HG03135 (cell line): ENCODE measurements at regions not wholly inside any gene's neighbourhood (a gene's known extent, or its start where the extent isn't known, plus 50 kb on each side); places are given as distances from the start of the nearest gene placed in this dataset.
"Not testable (repeated sequence)": the region's sequence is repeated elsewhere in the genome, so short reads cannot be mapped to it uniquely, and the experiment has no call there.

ENCODE experiments used
- ATAC-seq: cut with Tn5 transposase; IDR thresholded peaks from one replicate; pipeline ENCODE4 v1.9.1; 2021; ENCODE audit warnings: mild to moderate bottlenecking, moderate library complexity; ENCODE audit not compliant: unreplicated experiment

DNA sequence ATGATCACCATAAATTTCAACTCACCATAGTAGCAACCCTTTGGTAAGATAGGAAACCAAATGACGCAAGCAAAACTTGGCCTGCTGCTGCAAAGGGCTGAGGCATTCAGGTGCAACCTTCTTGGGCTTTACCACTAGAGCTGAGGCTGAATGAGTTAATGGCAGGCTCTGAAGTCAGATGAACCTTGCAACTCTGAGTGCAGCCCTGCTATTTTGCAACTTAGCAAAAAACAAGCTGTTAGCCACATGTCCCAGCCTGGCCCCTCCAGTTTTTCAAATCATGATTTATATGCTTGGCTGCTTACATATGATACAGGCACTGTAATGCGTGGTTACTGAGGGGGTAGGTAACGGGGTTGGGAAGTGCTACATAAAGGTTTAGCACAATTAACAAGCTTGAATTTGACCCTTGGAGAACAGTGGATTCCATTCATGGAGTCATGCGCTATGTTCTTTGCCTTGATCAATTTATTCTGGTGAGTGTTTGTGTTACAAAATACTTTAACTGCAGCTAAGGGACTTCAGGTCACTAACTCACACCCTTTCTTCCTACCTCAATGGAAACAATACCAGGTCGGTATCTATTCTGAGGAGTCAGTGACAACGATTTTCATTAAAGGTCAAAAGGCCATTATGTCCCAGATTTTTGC is 80.5 kb upstream of the PPARGC1A start:
- no peak for ATAC-seq

DNA sequence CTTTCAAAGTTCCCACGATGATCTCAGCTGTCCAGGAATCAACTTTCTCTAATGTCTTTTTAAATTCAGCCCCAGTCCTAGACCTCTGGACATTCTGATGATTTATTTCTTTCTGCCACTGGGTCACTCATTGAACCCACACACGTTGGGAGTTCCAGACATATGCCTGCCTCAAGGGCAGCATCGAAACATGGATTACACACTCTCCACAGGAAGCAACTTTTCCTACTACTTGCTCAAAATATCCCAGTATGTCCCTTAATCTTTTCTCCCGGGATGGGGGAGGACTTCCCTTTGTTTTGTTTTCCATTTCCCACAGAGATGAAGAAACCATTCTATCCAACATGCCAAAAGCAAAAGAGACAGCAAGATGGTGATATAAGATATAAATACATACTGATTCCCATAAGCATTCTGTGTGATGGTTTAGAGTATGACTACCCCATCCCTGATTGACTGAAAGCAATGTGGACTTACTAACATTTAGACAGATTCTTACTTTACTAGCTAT is 79.8 kb upstream of the PPARGC1A start:
- no peak for ATAC-seq

DNA sequence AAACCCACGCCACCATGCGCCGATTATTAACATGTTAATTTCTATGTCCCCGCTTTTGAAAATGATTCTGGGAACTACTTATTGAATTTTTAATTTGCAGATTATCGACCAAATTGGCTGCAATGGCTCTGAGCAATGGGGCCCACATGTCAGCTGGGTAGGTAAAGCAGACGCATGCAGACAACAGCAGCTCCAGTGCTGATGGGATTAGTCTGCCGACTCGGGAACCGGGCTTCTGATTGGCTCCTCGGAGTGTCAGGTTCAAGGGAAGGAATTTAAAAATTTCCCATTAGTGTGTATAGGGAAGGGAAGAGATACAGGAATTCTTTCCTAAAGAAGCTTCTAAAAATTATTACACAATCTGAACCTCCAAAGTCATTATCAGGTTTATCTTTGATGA is 77.4 kb upstream of the PPARGC1A start:
- ATAC-seq, result no peak

DNA sequence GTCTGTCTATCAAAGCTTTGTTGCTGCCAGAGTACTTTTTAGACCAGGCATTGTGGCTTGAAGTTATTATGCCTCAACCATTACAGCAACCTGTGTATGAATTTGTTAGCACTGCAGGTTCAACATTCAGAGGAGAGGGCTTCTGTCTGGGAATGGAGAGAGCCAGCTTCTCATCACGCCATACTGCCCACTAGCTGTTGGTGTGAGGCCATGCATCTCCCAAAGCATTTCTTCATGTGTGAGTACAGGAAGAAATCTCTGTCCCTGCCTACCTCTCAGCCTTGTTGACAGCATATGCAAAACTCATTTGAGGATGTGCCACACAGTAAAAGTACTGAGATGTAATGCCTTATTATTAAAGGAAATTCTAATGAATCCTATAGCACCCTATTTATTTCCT is 76.9 kb upstream of the PPARGC1A start:
- ATAC-seq, result no peak

DNA sequence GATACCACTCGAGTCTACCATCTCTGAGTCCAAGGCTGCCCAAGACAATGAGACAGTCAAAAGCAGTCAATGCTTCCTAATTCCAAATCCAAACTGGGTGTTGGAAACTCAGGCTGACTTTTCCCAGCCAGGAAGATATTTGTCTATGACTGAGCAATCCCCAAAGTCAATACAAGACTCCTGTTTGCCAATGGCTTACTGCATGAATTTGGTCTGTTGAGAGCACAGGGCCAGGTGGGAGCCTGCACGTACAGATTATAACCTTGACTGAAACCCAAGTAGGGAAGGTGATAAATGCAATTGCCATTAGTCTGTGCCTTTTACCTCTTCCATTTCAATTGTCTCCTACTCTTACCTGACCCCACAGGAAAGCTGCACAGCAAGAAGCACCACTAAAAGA is 72.6 kb upstream of the PPARGC1A start:
- no peak for ATAC-seq

DNA sequence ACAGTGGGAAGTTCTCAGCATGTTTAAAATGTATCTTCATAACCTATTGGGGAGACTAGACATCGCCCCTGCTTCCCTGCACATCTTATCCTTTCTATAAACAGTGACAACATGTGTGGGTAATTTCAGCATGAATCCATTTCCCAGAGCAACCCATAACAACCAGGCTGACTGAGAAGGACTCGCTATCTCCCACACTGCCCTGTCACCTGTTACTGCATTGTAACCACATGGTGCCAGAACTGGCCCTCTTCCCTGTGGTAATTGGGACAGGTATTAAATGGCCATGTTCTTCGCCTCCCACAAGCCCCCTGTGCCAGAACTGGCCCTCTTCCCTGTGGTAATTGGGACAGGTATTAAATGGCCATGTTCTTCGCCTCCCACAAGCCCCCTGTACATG is 71.5 kb upstream of the PPARGC1A start:
- not testable (repeated sequence) for ATAC-seq

GRCh38 chr4:23959396-23960148 is 69.7 kb upstream of the PPARGC1A start:
- no peak for ATAC-seq

GRCh38 chr4:23958749-23959148 is 68.9 kb upstream of the PPARGC1A start:
- no peak for ATAC-seq

- ATAC-seq, result no peak
Measured at GRCh38 chr4:23957465-23957864, 67.6 kb upstream of the PPARGC1A start.

DNA sequence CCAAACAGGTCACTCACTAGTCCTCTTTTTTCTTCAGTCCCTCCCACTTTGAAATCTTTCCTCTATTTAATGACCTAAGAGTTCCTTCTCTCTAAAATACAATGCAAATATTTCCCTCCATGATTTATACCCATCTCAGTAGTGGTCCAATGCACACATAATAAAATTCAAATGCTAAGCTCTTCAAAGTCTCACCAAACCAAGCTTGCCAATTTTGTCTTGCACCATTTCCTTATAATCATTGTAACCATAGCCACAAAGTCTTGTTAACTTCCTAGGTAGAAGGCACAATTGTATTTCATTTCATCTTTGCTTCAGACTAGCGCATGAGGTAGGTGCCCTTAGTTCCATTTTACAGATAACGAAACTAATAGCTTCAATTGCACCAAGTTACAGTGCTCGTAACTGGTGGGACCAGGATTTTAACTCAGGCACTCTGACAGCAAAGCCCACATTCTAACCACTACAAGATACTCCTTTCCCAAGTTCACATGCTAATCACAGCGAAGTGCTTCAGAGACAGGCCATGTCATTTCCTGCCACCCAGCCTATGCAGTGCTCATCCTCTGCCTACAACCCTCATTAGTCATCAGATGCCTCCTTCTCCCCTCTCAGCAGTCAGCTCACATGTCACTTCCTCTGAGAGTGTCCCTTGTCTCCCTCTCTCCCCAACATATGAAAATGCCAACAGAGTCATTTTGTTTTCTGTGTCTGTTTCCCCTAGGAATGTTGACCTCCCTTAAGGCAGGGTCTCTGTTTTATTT is 66.9 kb upstream of the PPARGC1A start:
- ATAC-seq, result no peak

GRCh38 chr4:23952258-23952657 is 62.4 kb upstream of the PPARGC1A start:
- ATAC-seq, result no peak

DNA sequence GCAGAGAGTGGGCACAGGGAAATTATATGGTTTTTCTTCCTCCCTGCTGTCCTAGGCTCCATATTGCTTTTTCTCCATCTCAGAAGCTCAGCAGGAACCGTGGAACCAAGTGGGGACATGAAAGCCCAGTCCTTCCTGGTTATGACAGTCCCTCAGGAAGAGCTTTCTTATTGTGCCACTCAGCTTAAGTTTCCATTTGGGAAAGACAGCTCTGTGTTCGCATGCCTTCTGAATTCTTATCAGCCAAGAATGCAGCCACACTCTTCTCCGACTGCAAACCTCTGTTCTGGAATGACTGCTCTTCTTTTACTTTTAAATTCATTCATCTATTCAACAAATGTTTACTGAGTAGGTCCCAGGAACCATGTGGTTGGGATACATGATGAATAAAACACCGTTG is 58.0 kb upstream of the PPARGC1A start:
- no peak for ATAC-seq

DNA sequence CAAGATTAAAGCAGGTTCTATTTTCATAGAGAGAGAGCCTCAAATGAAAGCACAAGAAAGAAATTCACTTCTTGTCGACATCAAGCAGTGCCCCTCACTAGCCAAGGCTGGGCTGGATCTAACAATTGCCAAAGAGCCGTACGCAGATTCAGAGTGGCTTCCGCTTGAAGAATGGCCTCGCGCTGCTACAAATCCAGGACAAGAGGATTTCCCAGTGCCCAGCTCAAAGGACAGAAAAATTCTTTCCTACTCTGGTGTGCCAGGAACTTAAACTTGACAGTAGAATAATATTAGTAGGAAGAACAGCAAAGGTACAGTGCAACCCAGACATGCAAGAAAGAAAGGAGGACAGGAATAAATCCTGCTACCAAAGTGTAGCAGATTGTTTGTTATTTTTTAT is 56.5 kb upstream of the PPARGC1A start:
- no peak for ATAC-seq

DNA sequence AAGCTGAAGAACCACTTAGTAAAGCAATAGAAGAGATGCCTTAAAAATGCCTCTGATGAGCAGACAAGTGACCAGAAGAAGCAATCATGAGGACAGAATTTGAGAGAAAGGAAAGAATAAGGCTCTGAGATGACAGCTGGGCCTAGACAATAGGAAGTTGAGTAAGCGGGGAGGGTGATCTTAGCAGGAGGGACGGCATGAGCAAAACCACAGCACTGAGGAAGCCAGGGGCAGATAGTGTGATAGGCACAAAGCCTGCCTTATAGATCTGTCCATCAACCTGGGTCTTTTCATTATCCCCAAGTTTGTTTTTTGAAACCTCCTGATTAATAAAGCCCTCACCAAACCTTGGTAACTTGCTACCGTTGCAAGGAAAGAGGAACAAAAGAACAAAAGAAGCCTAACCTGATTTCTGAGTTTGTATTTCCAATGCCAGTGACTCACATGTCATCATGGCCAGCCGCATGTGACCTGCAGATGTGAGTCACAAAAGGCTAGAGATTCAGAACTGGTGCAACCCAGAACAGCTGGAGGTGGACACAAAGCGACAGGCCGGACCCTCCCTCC is 55.7 kb upstream of the PPARGC1A start:
- ATAC-seq, result no peak

GRCh38 chr4:23944556-23944955 is 54.7 kb upstream of the PPARGC1A start:
- not testable (repeated sequence) for ATAC-seq

DNA sequence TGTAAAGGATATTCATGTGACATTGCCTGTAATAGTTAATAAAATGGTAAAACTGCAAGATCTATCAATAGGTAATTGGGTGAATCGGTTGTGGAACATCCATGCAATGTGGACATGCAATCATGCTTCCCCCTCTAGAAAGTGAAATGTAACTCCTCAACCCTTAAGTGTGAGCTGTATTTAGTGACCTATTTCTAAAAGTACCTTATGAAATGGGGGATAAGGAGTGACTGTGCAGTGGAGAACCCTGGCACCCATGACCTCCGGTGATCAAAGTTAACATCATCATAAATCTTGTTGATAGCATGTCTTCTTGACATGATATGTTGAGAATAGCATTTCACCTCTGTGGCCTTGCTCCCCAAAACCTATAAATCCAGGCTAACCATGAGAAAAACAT is 53.6 kb upstream of the PPARGC1A start:
- no peak for ATAC-seq

DNA sequence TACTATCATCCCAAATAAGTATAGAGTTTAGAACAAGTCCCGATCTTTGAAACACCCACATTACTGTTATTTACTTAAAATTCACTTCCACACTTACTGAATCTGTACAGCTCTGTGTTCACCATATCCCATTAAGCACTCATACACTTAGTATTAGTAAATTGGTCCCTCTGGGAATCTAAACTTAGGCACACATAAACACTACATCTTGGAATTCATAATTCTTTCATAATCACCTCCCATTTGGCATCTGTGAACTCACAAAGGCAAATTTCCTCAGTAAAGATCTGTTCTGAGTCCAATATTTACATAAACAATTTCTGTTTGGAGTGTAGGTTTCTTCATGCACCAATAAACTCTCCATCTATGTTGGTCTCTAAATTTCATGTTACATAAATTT is 52.6 kb upstream of the PPARGC1A start:
- no peak for ATAC-seq
